Stimulated activated CD8-positive, alpha-beta memory T cell treated with anti-CD3 and anti-CD28 coated beads, Interleukin-4, amount 100 ng/mL, for 24 hours (primary cell): ENCODE measurements at regions not wholly inside any gene's neighbourhood (a gene's known extent, or its start where the extent isn't known, plus 50 kb on each side); places are given as distances from the start of the nearest gene placed in this dataset.

Experiments used
- DNase-seq: peaks from one replicate; pipeline ENCODE4 v3.0.0-alpha.2; 2020; ENCODE audit warnings: low read depth

DNA sequence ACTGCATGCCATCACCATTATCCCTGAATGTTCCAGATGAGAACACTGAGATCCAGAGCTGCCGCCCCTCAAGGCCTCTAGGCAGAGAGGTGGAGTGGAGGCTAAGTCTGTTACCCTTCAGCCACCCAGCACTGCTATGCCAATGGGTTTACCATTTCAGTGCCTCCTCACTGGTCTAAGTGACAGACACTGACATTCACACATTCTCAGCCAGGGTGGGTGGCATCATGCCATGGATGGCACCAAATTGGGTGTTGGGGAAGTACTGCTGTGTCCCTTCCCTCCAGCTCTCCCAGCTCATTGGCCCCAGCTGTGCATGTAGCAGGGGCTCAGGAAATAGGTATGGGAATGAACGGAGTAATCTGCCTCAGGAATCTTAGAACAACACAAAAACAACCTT lies 96.8 kb upstream of the PLET1 start:
- DNase-seq = no peak

DNA sequence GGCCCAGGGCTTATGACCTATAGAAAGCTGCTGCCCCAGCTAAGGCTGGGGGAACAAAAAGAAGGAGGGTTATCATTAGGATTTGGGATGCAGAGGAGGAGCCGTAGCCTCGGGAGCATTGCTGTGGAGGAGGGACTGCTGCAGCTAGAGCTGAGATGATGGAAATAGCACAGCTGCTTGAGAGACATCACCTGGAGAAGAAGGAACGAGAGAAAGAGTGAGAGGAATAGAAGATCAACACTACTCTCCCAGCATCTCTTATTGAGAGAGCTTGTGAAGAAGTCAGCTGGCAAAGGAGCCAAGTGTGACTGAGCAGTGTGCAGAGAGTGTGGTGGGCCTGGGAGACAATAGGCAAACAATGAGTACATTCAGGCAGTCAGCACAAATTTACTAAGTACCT lies 100.7 kb upstream of the PLET1 start:
- DNase-seq = no peak

DNA sequence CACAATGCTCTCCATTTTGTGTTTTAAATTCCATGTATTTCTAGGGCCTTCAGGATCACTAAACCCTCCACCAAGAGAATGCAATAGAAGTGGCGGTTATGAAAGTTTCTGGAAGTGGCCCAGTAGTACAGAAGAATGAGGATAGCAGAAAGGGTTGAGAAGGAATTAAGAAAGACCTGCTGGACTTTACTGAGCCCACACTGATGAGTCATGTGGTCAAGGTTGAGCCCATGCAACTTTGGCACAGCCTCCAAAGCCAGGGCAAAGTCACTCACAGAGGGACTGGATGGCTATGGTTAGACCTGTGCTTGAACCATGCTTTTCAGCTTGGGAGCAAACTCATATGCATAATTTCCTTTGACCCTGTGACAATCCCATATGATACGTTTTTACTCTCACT lies 102.9 kb upstream of the PLET1 start:
- no peak for DNase-seq

GRCh38 chr11:112364962-112365481 lies 104.4 kb upstream of the PLET1 start:
- DNase-seq = no peak

DNA sequence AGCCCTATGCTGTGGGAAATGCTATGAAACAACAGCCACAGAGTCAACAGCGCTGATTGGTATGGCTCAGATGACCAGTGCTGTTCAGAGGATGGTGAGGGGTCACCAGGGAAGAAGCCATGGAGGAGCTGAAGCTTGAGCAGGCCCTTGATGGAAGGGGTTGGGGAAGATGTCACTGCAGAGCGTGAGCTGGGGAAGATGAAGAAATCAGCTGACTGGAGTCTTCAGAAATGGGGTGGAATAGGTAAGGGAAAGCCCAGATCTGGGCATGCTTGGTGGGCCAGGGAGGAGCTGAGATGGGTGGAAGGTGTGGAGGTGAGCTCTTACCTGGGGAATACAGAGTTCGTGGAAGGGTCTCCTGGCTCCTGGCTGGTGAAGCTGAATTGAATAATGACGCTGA lies 105.4 kb upstream of the PLET1 start:
- no peak for DNase-seq

DNA sequence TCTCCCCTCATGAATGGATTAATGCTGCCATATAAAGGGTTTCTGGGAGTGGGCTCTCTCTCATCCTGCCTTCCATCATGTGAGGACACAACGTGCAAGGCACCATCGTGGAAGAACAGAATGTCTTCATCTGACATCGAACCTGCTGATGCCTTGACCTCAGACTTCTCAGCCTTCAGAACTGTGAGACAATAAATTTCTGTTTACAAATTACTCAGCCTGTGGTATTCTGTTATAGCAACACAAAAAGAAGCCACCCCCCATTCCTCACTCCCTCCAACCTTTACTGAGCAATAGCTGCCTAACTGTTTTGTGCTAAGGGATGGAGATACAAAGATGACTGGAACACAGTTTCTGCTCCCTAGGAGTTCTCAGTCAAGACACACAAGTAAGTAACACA lies 106.1 kb upstream of the PLET1 start:
- DNase-seq = no peak

- DNase-seq = no peak
Observed at GRCh38 chr11:112367461-112367860, 106.8 kb upstream of the PLET1 start.

- DNase-seq = no peak
Observed at GRCh38 chr11:112367895-112368294, 107.2 kb upstream of the PLET1 start.

- no peak for DNase-seq
Observed at GRCh38 chr11:112368381-112368780, 107.7 kb upstream of the PLET1 start.

DNA sequence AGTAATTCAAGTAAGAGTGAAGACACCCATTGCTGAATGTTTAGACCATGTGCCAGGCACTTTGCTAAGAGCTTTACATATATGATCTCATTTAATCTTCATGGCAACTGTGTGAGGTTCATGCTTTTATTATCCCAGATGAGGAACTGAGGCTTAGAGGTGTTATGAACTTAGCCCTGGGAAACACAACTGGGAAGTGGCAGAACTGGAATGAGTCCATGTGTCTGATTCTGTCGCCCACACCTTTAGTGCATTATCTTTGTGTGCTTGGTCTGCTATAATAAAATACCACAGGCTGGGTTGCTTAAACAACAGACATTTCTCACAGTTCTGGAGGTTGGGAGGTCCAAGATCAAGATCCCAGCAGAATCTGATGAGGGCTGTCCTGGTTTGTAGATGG lies 108.7 kb upstream of the PLET1 start:
- DNase-seq = no peak

DNA sequence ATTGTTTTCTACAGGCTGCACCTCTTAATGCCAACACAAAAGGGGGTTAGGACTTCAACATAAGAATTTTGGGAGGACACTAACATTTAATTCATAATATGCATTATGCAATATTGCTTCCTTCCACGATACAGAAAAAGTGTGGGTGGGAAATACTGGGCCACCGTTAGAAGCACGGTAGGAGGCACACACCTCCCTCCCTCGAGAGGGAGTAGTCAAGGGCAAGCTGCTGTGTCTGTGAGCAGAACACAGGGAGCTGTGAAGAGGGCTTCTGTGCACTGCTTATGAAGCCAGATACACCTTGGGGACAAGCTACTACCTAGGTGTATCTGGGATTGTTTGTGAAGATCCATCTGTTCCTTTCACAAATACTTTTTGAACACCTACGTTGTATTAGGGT lies 109.3 kb upstream of the PLET1 start:
- no peak for DNase-seq

DNA sequence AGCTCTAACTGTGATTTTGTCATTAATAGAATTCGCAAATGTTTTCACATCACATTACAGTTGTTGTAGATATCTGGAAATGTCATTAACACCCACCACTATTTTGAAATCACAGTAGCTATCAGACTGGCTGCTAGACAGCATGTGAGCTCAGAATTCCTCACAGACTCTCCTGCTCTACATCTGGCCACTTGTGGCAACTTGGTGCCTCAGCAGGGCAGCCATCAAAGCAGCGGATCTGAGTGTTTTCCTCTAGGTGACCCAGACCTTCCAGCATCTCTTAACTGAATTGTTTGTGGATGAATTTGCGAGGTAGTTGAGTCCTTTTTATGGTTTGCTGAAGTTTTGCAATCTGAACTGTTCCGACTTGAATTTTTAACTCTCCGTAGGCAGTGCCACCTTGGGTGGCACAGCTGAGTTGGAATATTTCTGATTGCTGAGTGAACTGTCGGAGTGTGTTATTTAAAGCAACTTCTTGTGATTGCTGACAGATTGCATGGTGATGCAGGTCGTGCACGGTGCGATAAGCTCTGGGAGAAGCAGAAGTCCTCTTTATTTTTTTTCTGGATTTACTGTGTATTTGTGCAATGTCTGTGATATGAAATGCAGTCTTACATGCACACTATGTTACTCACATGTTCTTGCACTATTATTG lies 114.0 kb upstream of the PLET1 start:
- no peak for DNase-seq

DNA sequence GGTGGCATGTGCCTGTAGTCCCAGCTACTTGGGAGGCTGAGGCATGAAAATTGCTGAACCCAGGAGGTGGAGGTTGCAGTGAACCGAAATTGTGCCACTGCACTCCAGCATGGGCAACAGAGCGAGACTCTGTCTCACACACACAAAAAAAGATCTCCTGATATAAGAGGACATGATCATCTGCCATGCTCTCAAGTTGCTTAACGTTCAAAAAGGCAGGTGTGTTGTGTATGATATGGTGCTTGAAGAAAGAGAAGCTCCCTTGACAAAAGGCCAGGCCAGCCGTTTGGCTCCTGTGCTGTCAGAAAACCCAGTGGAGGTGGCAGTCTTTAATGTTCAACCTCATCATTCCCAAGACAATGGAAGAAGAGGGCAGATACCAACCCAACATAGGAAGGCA lies 117.3 kb upstream of the PLET1 start:
- no peak for DNase-seq

GRCh38 chr11:112380464-112380863 lies 119.8 kb upstream of the PLET1 start:
- DNase-seq = no peak

DNA sequence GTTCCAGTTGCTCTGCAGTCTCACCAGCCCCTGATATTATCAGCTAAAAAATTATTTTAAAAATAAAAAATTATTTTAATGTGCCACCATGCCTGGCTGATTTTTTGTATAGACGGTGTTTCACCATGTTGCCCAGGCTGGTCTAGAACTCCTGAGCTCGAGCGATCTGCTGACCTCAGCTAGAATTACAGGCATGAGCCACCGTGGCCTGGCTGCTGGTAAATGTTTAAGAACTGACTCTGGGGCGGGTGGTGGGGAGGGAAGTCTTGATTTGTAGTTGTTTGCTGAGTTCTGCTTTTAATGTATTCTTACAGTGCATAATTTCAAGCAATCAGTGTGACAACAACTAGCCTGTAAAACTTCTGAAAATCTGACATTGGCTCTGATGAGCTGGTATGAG lies 120.9 kb upstream of the PLET1 start:
- DNase-seq = no peak

DNA sequence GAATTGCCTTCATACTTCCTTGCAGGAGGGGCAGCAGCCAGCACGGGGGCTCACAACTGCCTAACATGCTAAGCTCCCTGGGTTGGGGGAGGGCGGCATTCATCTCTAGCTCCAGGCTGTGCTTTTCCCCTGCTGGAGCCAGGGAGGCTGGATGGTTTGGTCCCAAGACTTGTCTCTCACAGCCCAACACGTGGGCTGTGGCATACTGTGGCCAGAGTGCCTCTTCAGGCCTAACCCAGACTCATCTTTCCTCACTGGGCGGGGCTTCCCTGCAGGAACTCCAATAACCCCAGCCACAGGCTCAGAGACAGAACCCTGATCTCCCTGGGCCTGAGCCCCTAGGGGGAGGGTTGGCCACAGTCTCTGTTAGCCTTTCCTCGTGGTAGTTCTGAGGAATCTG lies 121.9 kb upstream of the PLET1 start:
- DNase-seq = no peak

- no peak for DNase-seq
Observed at GRCh38 chr11:112388496-112388895, 127.8 kb upstream of the PLET1 start.

DNA sequence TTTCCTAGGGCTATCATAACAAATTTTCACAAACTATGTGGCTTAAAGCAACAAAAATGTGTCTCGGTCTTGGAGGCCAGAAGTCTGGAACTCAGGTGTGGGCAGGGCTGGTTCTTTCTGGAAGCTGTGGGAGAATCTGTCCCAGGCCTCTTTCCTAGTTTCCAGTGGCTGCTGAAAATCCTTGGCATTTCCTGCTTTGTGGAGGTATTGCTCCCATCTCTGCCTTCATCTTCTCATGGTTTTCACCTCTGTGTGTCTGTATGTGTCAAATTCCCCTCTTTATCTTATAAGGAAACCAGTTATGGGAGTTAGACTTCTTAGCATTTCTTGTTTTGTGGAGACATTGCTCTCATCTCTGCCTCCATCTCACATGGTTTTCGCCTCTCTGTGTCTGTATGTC lies 130.4 kb upstream of the PLET1 start:
- DNase-seq = no peak

DNA sequence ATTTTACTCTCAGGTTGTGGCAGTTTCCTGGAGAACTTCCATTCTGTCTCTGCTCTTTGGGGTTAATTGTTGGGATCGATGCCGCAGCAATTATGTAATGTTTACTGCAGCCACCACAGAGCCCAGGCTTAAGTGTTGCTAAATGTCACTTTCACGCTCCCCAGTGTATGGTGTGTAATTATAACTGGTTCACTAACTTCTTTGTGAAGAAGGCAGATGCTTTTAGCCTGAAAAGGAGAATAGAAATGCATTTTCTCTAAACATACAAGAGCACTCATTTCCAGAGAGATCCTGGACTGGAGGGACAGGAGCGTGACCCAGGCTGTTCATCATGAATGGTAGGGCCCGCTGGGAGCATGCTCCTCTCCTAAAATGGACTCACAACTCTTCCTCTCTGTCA lies 132.2 kb upstream of the PLET1 start:
- no peak for DNase-seq

- no peak for DNase-seq
Observed at GRCh38 chr11:112394304-112394703, 133.6 kb upstream of the PLET1 start.

- DNase-seq = no peak
Observed at GRCh38 chr11:112396076-112396475, 135.4 kb upstream of the PLET1 start.

- no peak for DNase-seq
Observed at GRCh38 chr11:112398798-112399478, 138.3 kb upstream of the PLET1 start.

- DNase-seq = no peak
Observed at GRCh38 chr11:112400476-112401014, 139.9 kb upstream of the PLET1 start.
